IMR-90 (cell line): ENCODE measurements at regions not wholly inside any gene's neighbourhood (a gene's known extent, or its start where the extent isn't known, plus 50 kb on each side); places are given as distances from the start of the nearest gene placed in this dataset.
A peak's percentile ranks its signal among the peaks of the same experiment; 100 is the strongest.

Experiments
- ATAC-seq: fragments of 200-7000 bp; cut with Tn5 transposase; 2 replicates; pipeline ENCODE4 v1.9.1; 2020; ENCODE audit warnings: low read depth, mild to moderate bottlenecking, moderate library complexity
- BruUV-seq: library from RNA; stranded (reverse); fragments of 400-500 nt; replicated peaks from 2 replicates; lab custom pipeline; 2021; lab: Mats Ljungman, UMichigan
- CTCF ChIA-PET: fragments of 300-600 bp; formaldehyde crosslinking; extraction: SDS; loops from one replicate; lab custom pipeline; 2021; ENCODE audit warnings: antibody characterized with exemption; lab: Yijun Ruan, JAX
- POLR2A ChIA-PET: fragments of 300-600 bp; sonication (Branson Sonifier 250); formaldehyde crosslinking; loops from one replicate; lab custom pipeline; 2022; ENCODE audit warnings: antibody characterized with exemption; ENCODE audit not compliant: unreplicated experiment; lab: Charles Lee
- DNase-seq: peaks from one replicate; pipeline ENCODE4 v3.0.0; 2013
- H2AFZ ChIP-seq: replicated peaks from 2 replicates; pipeline ENCODE3; 2013; ENCODE audit warnings: low read length, mild to moderate bottlenecking; ENCODE audit not compliant: poor library complexity
- H2AK5ac ChIP-seq: 2 replicates; pipeline ENCODE4 v1.6.1; 2013; ENCODE audit warnings: low read depth, low read length, inconsistent platforms
- H2AK9ac ChIP-seq: replicated peaks from 2 replicates; pipeline ENCODE3; 2013; ENCODE audit warnings: mild to moderate bottlenecking, low read depth, low read length, moderate library complexity; ENCODE audit not compliant: poor library complexity
- H2BK120ac ChIP-seq: 2 replicates; pipeline ENCODE4 v1.6.1; 2013; ENCODE audit warnings: low read depth, low read length, inconsistent platforms
- H2BK15ac ChIP-seq: 3 replicates; pipeline ENCODE4 v1.6.1; 2013; ENCODE audit warnings: low read depth, low read length, inconsistent platforms
- H2BK20ac ChIP-seq: 2 replicates; pipeline ENCODE4 v1.6.1; 2013; ENCODE audit warnings: low read depth, mild to moderate bottlenecking, inconsistent platforms, low read length, moderate library complexity
- H2BK5ac ChIP-seq: 2 replicates; pipeline ENCODE4 v1.6.1; 2013; ENCODE audit warnings: mild to moderate bottlenecking, low read depth, low read length, inconsistent platforms; ENCODE audit not compliant: poor library complexity, severe bottlenecking
- H3K14ac ChIP-seq: replicated peaks from 2 replicates; pipeline ENCODE4 v1.6.1; 2013; ENCODE audit warnings: low read depth, low read length, inconsistent platforms
- H3K18ac ChIP-seq: 2 replicates; pipeline ENCODE4 v1.6.1; 2013; ENCODE audit warnings: low read depth, low read length, control low read depth
- H3K23ac ChIP-seq: 2 replicates; pipeline ENCODE4 v1.6.1; 2013; ENCODE audit warnings: low read depth, low read length, inconsistent platforms
- H3K27ac ChIP-seq: 2 replicates; pipeline ENCODE4 v1.5.1; 2013; ENCODE audit warnings: mild to moderate bottlenecking, control low read depth, low read length; ENCODE audit not compliant: insufficient read depth
- H3K27me3 ChIP-seq: 2 replicates; pipeline ENCODE4 v1.6.1; 2013; ENCODE audit warnings: low read length; ENCODE audit not compliant: control insufficient read depth, insufficient read depth
- H3K36me3 ChIP-seq: 2 replicates; pipeline ENCODE4 v1.6.1; 2013; ENCODE audit warnings: low read length, mixed read lengths; ENCODE audit not compliant: control insufficient read depth, insufficient read depth
- H3K4ac ChIP-seq: 2 replicates; pipeline ENCODE4 v1.6.1; 2013; ENCODE audit warnings: low read depth, low read length, inconsistent platforms
- H3K4me1 ChIP-seq: 2 replicates; pipeline ENCODE4 v1.6.1; 2013; ENCODE audit warnings: low read length, mixed read lengths; ENCODE audit not compliant: control insufficient read depth, insufficient read depth
- H3K4me2 ChIP-seq: 2 replicates; pipeline ENCODE4 v1.6.1; 2013; ENCODE audit warnings: low read depth, mild to moderate bottlenecking, control low read depth, low read length, moderate library complexity
- H3K4me3 ChIP-seq: 2 replicates; pipeline ENCODE4 v1.5.1; 2013; ENCODE audit warnings: low read depth, mild to moderate bottlenecking, control low read depth, low read length, moderate library complexity; ENCODE audit not compliant: insufficient read depth
- H3K56ac ChIP-seq: 2 replicates; pipeline ENCODE4 v1.6.1; 2013; ENCODE audit warnings: low read length, inconsistent platforms; ENCODE audit not compliant: insufficient read depth; ENCODE audit errors: extremely low read depth
- H3K79me1 ChIP-seq, 2 experiments: 2 replicates each; pipeline ENCODE4 v1.6.1; 2013; ENCODE audit warnings: low read length in 2 of 2, inconsistent platforms in 1 of 2, low read depth in 1 of 2
- H3K9ac ChIP-seq: 2 replicates; pipeline ENCODE4 v1.6.1; 2013; ENCODE audit warnings: low read depth, low read length, control low read depth
- H3K9me1 ChIP-seq: 2 replicates; pipeline ENCODE4 v1.6.1; 2013; ENCODE audit warnings: low read length, inconsistent platforms; ENCODE audit not compliant: insufficient read depth
- H3K9me3 ChIP-seq: 2 replicates; pipeline ENCODE4 v1.6.1; 2013; ENCODE audit warnings: low read length; ENCODE audit not compliant: control insufficient read depth, insufficient read depth
- H4K20me1 ChIP-seq: 2 replicates; pipeline ENCODE4 v1.6.1; 2013; ENCODE audit warnings: low read length, inconsistent platforms; ENCODE audit not compliant: insufficient read depth
- H4K5ac ChIP-seq: 2 replicates; pipeline ENCODE4 v1.6.1; 2013; ENCODE audit warnings: mild to moderate bottlenecking, low read depth, low read length, control low read depth
- H4K8ac ChIP-seq, 2 experiments: 2 replicates each; pipeline ENCODE4 v1.6.1; 2013; ENCODE audit warnings: low read depth in 2 of 2, low read length in 2 of 2, control low read depth in 1 of 2, inconsistent platforms in 1 of 2
- H4K91ac ChIP-seq: 2 replicates; pipeline ENCODE4 v1.6.1; 2013; ENCODE audit warnings: low read depth, low read length, inconsistent platforms; ENCODE audit not compliant: insufficient read depth
- BHLHE40 ChIP-seq: fragments of 150-350 bp; IDR thresholded peaks from 2 replicates; pipeline ENCODE4 v1.6.1; 2016; ENCODE audit warnings: mild to moderate bottlenecking, low read depth, low read length
- CEBPB ChIP-seq: IDR thresholded peaks from 2 replicates; pipeline ENCODE4 v1.6.1; 2012; ENCODE audit warnings: low read depth, low read length, improper control_type of control experiment
- CHD1 ChIP-seq: IDR thresholded peaks from 2 replicates; pipeline ENCODE4 v1.6.1; 2012; ENCODE audit warnings: low read depth, low read length, improper control_type of control experiment
- FOS ChIP-seq: fragments of 150-350 bp; IDR thresholded peaks from 2 replicates; pipeline ENCODE4 v1.6.1; 2016; ENCODE audit warnings: low read depth, low read length
- MAFK ChIP-seq: IDR thresholded peaks from 2 replicates; pipeline ENCODE4 v1.6.1; 2012; ENCODE audit warnings: low read depth, low read length, improper control_type of control experiment
- POLR2A ChIP-seq: IDR thresholded peaks from 2 replicates; pipeline ENCODE4 v1.6.1; 2012; ENCODE audit warnings: mild to moderate bottlenecking, low read depth, low read length
- RAD21 ChIP-seq: IDR thresholded peaks from 2 replicates; pipeline ENCODE4 v1.6.1; 2012; ENCODE audit warnings: low read length, improper control_type of control experiment
- RFX5 ChIP-seq: IDR thresholded peaks from 2 replicates; pipeline ENCODE4 v1.8.0; 2012; ENCODE audit warnings: low read depth, mild to moderate bottlenecking, low read length, moderate library complexity
- SMC3 ChIP-seq: fragments of 150-350 bp; IDR thresholded peaks from 2 replicates; pipeline ENCODE4 v1.6.1; 2016; ENCODE audit warnings: low read depth, mild to moderate bottlenecking, antibody characterized with exemption, low read length, moderate library complexity
- WGBS, 2 experiments: methylation state at CpG; one replicate each; pipeline versions ENCODE4 v1.1.5 to v1.1.7; 2013; ENCODE audit warnings: missing lambda C conversion rate in 2 of 2; ENCODE audit not compliant: insufficient read length in 1 of 2; ENCODE audit errors: extremely low coverage in 2 of 2; 5-methylcytosine and 5-hydroxymethylcytosine counted together
- dilution Hi-C: fragments of 300-500 bp; cut with HindIII; formaldehyde crosslinking; loops from one replicate; pipeline ENCODE4 v1.14.3; 2018; ENCODE audit warnings: low sequenced_read_pairs; ENCODE audit not compliant: unreplicated experiment
- in situ Hi-C: fragments of 300-500 bp; cut with MboI; formaldehyde crosslinking; loops from 3 replicates; pipeline ENCODE4 v1.14.3; 2019; ENCODE audit warnings: low sequenced_read_pairs, inconsistent platforms, mixed read lengths
- intact Hi-C: fragments of 100-400 bp; cut with micrococcal nuclease; formaldehyde crosslinking; loops from 2 replicates; pipeline ENCODE4 v1.10.0; 2022
- TF ChIP-seq, protein P1 (sequence below): fragments of 150-350 bp; IDR thresholded peaks from 2 replicates; pipeline ENCODE4 v1.6.1; 2017; ENCODE audit warnings: mild to moderate bottlenecking, antibody characterized with exemption, low read length, low read depth

DNA sequence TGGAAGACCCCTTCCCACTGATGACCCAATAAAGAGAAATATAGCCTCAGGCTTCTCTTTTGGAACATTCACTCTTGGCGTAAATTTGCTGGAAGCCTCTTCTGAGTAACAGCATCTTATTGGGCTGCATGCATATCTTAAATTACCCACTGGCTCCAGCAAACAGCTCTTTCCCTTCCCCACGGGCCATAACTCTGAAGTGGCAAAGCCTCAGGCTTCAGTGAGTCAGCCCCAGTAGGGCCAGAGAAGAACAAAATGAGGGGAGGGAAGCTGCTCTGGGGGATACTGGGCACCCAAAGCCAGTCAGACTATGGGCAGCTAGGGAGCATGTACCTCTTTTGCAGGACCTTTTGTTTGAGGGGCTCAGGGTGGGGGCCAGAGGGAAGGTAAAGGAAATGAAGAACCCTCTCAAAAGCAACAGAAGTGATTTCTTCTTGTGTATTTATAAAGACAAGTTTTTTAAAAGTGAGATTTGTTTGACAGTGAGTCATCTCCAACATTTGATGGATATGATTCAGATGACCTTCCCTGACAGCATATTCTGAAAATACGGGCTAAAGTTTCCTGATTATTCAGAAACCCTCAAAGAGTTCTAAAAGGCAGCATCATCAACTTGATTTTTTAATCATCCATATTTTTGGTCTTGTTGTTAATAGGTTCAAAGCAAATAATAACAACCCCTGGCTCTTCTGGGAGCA lies 203.4 kb downstream of the KIF18A start:
- Histone ChIP-seq H3K4me1 (peaks cover 10% of the 10 kb centered on the region), H3K4ac (peak overlapping the region; percentile 72), H4K20me1 (no peaks in the 10 kb centered on the region), H2AK5ac (peak overlapping the region; percentile 52; the same call in 1 of the 2 replicates), H2AK9ac (no peak overlapping the region), H4K5ac (no peak overlapping the region), H2AFZ (peak overlapping the region; percentile 60), H3K9me1 (0 out of 2 replicates have a peak, but pooled peaks cover 7% of the 10 kb centered on the region), H2BK120ac (peak overlapping the region; percentile 83), H3K4me2 (no peak overlapping the region), H3K36me3 (no peaks in the 10 kb centered on the region), H3K79me1 (no peaks in the 10 kb centered on the region), H2BK5ac (peak overlapping the region; percentile 59), H3K9ac (no peak overlapping the region), H2BK15ac (peak overlapping the region; percentile 77; the same call in 2 of the 3 replicates), H4K91ac (peak overlapping the region; percentile 53), H3K18ac (peak overlapping the region; percentile 79; the same call in 1 of the 2 replicates), H2BK20ac (peak overlapping the region; percentile 83), H3K27ac (no peak overlapping the region; the same call in 1 of the 2 replicates), H4K8ac (peak overlapping the region; percentile 28 to 69; a peak in 2 of 4 replicates), H3K56ac (peak overlapping the region; percentile 28; the same call in 1 of the 2 replicates), H3K23ac (peak overlapping the region; percentile 39; the same call in 1 of the 2 replicates), H3K14ac (peak overlapping the region; percentile 61), H3K4me3 (no peak overlapping the region), H3K9me3 (no peaks in the 10 kb centered on the region), H3K27me3 (no peaks in the 10 kb centered on the region)
- DNase-seq (peak; percentile 76), ATAC-seq (peak; percentile 86)
- intact Hi-C loops (no loop called here), dilution Hi-C loops (no loop called here), in situ Hi-C loops (no loop called here)
- WGBS, 2 experiments, result 80% methylated on average over 1 of the region's 3 CpGs; no CpG with 5 or more reads in 1 of the 2 experiments
- no peak for TF ChIP-seq BHLHE40
- no peak for TF ChIP-seq POLR2A
- no peak for TF ChIP-seq CHD1
- TF ChIP-seq RFX5, result no peak
- TF ChIP-seq SMC3, result no peak
- no peak for TF ChIP-seq CEBPB
- TF ChIP-seq, protein P1, sequence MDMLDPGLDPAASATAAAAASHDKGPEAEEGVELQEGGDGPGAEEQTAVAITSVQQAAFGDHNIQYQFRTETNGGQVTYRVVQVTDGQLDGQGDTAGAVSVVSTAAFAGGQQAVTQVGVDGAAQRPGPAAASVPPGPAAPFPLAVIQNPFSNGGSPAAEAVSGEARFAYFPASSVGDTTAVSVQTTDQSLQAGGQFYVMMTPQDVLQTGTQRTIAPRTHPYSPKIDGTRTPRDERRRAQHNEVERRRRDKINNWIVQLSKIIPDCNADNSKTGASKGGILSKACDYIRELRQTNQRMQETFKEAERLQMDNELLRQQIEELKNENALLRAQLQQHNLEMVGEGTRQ, result no peak
- TF ChIP-seq MAFK, result no peak
- no peak; the same call in 1 of the 2 replicates for TF ChIP-seq FOS
- TF ChIP-seq RAD21, result no peak
- POLR2A ChIA-PET, result no interaction called here
- BruUV-seq, result no TSS peak
- CTCF ChIA-PET, result no interaction called here
